A673 (cell line): ENCODE measurements at regions not wholly inside any gene's neighbourhood (a gene's known extent, or its start where the extent isn't known, plus 50 kb on each side); places are given as distances from the start of the nearest gene placed in this dataset.

Experiments
- CTCF ChIP-seq: fragments of 300-800, 200-600 bp; sonication (generic); conservative IDR thresholded peaks from 2 replicates; pipeline ENCODE4 v1.5.1; 2017; ENCODE audit warnings: low read depth, mild to moderate bottlenecking, antibody characterized with exemption, low read length, moderate library complexity, mixed read lengths
- EZH2 ChIP-seq: fragments of 200-600 bp; sonication (generic); IDR thresholded peaks from 2 replicates; pipeline ENCODE4 v1.6.1; 2017; ENCODE audit warnings: borderline replicate concordance, low read depth, mild to moderate bottlenecking, mixed read lengths, antibody characterized with exemption, low read length; ENCODE audit not compliant: poor library complexity, severe bottlenecking

GRCh38 chrX:46072791-46073190 lies 472.4 kb downstream of the ZNF674 start:
- TF ChIP-seq EZH2 (no peak), CTCF (no peak)
